ENCODE measurements at regions not wholly inside any gene's neighbourhood (a gene's known extent, or its start where the extent isn't known, plus 50 kb on each side); places are given as distances from the start of the nearest gene placed in this dataset.

DNA sequence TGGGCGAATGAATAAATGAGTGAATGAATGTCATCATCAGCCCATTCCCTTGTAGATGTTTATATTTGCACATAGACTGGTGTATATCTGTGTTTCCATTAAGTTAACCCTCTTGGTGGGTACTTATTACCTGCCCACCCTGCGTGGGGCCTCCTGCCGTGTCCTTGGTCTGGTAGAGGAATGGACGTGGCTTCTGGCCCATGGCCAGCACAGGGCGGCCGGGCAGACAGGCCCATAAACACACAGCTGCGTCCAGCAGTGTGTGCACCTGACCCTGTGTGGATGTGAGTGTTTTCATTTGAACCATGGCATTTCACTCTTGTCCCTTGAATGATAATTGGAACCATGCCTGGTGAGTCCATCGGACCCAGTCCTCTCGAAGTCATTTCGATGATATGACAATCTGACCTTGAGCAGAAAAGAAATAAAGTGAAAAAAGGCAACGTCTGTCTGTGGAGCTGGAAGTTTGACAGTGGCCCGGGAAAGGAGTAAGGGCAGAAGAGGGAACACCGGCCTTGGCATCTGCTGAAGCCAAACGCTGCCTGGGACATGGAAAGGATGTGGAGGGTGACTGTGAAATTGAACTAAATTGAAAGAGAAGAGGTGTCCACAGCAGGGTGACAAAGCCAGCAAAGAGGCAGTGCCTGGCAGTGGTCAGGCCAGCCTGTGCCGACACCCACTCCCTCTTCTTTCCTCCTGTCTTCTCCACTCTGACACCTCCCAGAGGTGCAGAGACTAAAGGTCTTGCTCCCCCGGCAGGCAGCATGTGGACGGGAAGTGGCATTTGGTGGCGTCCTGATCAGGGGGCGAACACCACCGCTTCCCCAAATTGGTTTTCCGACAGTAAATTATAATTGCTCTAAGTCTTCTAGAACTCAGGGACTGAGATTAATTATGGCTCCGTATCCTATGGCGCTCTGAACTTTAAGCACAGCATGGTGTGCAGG, 199.0 kb upstream of the ZMIZ1 start:
- no peaks in the 10 kb centered on the region for H3K4me1 Mint-ChIP-seq
- H3K4me3 Mint-ChIP-seq = no peak overlapping the region
- no peaks in the 10 kb centered on the region for H3K9me3 Mint-ChIP-seq
- no peak for DNase-seq
- H3K27me3 Mint-ChIP-seq = no peaks in the 10 kb centered on the region
- no peaks in the 10 kb centered on the region for H3K36me3 Mint-ChIP-seq
- no peak overlapping the region for H3K27ac Mint-ChIP-seq

DNA sequence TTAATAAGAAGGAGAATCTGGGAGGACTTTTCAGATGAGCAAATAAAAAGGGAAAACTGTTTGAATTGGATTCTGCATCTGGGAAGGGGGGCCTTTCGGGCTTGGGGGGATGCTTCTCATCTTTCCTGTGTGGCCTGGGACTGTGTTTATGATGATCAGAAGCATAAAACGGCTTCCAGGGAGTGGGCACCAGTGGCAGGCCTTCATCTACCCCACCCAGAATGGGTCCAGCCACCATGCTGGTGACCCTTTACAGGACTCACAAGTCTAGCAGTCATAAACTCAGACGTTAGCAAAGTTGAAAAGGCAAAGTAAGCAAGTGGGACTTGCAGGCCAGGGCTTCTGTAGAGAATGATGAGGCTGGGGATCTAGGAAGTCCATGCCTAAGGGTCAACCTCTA, 198.3 kb upstream of the ZMIZ1 start:
- no peaks in the 10 kb centered on the region for H3K4me1 Mint-ChIP-seq
- no peak for DNase-seq
- H3K9me3 Mint-ChIP-seq = no peaks in the 10 kb centered on the region
- H3K27ac Mint-ChIP-seq = no peak overlapping the region
- H3K4me3 Mint-ChIP-seq = no peak overlapping the region
- no peaks in the 10 kb centered on the region for H3K27me3 Mint-ChIP-seq
- H3K36me3 Mint-ChIP-seq = no peaks in the 10 kb centered on the region

GRCh38 chr10:78871796-78872195, 197.0 kb upstream of the ZMIZ1 start:
- DNase-seq = no peak
- H3K4me3 Mint-ChIP-seq = no peak overlapping the region
- peaks cover 5% of the 10 kb centered on the region for H3K27me3 Mint-ChIP-seq
- H3K9me3 Mint-ChIP-seq = no peaks in the 10 kb centered on the region
- no peak overlapping the region for H3K27ac Mint-ChIP-seq
- no peaks in the 10 kb centered on the region for H3K36me3 Mint-ChIP-seq
- no peaks in the 10 kb centered on the region for H3K4me1 Mint-ChIP-seq

DNA sequence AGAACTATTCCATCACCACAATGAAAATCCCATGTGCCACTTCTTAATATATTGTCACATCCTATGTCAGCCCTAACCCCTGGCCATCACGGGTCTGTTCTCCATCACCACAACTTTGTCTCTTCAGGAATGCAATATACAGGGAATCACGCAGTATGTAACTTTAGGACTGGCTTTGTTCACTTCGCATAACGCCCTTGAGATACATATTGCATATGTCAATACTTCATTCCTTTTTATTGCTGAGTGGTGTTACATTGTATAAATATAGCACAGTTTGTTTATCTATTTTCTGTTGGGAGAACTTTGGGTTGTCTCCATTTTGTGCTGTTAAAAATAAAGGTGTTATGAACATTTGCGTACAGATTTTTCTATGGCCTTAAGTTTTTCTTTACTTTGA, 195.4 kb upstream of the ZMIZ1 start:
- H3K4me3 Mint-ChIP-seq = no peak overlapping the region
- H3K27ac Mint-ChIP-seq = no peak overlapping the region
- H3K9me3 Mint-ChIP-seq = no peaks in the 10 kb centered on the region
- no peak for DNase-seq
- H3K27me3 Mint-ChIP-seq = peaks cover 7% of the 10 kb centered on the region
- no peaks in the 10 kb centered on the region for H3K4me1 Mint-ChIP-seq
- no peaks in the 10 kb centered on the region for H3K36me3 Mint-ChIP-seq

DNA sequence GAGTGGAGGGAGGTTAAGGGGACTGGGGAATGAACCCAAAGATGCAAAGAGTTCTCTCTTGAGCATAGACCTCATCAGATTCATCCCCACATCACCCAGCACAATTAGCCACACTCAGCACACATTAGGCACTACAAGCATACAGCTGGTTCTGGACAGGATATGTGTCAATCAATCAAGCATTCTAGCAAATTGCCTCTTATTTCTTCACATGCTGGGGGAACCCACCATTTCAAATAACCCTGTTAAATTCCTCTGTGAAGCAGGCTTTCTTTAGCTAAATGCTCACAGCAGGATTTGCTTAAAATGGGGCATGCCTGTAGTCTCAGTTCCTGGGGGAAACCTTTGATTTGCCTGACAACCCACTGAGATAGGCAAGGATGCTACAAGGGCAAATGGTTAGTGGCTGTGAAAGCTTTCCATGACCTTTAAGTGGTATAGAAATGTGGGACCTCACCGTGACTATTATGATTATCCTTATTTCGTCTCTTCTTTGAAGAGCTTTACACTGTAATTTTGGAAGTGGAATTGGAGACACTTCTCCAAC, 193.4 kb upstream of the ZMIZ1 start:
- Mint-ChIP-seq H3K4me1 (no peaks in the 10 kb centered on the region), H3K9me3 (peaks cover 7% of the 10 kb centered on the region), H3K4me3 (no peak overlapping the region), H3K36me3 (peaks cover under 1% of the 10 kb centered on the region), H3K27ac (no peak overlapping the region), H3K27me3 (peaks cover 12% of the 10 kb centered on the region)
- DNase-seq = no peak

DNA sequence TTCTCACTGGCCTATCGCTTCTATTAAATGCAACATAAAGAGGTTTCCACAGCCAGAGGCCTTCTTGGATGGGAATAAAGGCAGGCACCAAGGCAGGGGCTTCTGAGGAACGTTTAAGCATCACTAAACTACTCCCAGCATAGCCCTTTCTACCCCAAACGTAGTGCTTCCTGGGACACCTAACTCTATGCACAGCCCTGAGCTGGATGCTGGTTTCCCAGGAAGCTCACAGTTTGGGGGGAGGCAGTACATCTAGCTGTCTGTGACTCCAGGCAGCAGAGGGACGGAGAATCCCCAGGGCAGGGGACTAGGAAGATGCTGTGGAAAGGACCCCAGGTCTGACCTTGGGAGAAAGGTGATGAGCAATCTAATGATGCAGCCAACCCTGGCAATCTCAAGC, 192.8 kb upstream of the ZMIZ1 start:
- no peak for DNase-seq
- Mint-ChIP-seq H3K4me1 (no peaks in the 10 kb centered on the region), H3K4me3 (no peak overlapping the region), H3K9me3 (peaks cover 9% of the 10 kb centered on the region), H3K36me3 (peaks cover 3% of the 10 kb centered on the region), H3K27me3 (peaks cover 15% of the 10 kb centered on the region), H3K27ac (no peak overlapping the region)

- H3K4me1 Mint-ChIP-seq = no peaks in the 10 kb centered on the region
- H3K27me3 Mint-ChIP-seq = peaks cover 15% of the 10 kb centered on the region
- H3K9me3 Mint-ChIP-seq = peaks cover 9% of the 10 kb centered on the region
- no peak overlapping the region for H3K4me3 Mint-ChIP-seq
- DNase-seq = no peak
- peaks cover 3% of the 10 kb centered on the region for H3K36me3 Mint-ChIP-seq
- no peak overlapping the region for H3K27ac Mint-ChIP-seq
Observed at GRCh38 chr10:78876449-78876848, 192.3 kb upstream of the ZMIZ1 start.

- Mint-ChIP-seq H3K4me1 (no peaks in the 10 kb centered on the region), H3K4me3 (no peak overlapping the region), H3K27me3 (peaks cover 15% of the 10 kb centered on the region), H3K36me3 (peaks cover 3% of the 10 kb centered on the region), H3K9me3 (peaks cover 15% of the 10 kb centered on the region), H3K27ac (no peak overlapping the region)
- no peak for DNase-seq
Observed at GRCh38 chr10:78879621-78880020, 189.1 kb upstream of the ZMIZ1 start.

- H3K36me3 Mint-ChIP-seq = no peaks in the 10 kb centered on the region
- no peaks in the 10 kb centered on the region for H3K27me3 Mint-ChIP-seq
- DNase-seq = no peak
- H3K4me1 Mint-ChIP-seq = no peaks in the 10 kb centered on the region
- no peak overlapping the region for H3K4me3 Mint-ChIP-seq
- no peak overlapping the region for H3K27ac Mint-ChIP-seq
- peaks cover 21% of the 10 kb centered on the region for H3K9me3 Mint-ChIP-seq
Observed at GRCh38 chr10:78886129-78886528, 182.6 kb upstream of the ZMIZ1 start.

DNA sequence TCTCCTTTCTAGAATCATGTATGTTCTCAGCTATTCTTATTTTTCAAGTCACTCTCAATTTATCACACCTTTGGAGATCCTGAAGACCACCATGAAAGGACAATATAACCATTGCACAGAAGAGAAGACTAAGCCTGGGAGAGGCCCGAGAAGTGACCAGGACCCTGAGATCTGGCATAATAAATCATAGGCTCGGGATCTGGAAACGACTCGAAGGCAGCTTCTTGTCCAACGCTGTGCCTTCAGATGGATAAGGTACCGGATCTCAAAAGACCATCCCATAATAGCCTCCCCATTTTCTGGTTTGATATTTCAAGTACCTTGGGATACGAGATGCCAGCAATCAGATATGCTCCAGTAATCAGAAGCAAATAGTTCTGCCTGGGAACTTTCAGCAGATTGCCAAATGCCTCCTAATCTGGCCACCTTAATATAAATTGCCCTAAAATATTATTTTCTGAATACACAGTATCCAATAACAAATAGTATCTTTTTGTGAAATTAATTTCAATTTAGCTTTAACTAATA, 179.2 kb upstream of the ZMIZ1 start:
- Mint-ChIP-seq H3K4me1 (no peaks in the 10 kb centered on the region), H3K9me3 (peaks cover 16% of the 10 kb centered on the region), H3K4me3 (no peak overlapping the region), H3K27me3 (no peaks in the 10 kb centered on the region), H3K36me3 (no peaks in the 10 kb centered on the region), H3K27ac (no peak overlapping the region)
- no peak for DNase-seq

DNA sequence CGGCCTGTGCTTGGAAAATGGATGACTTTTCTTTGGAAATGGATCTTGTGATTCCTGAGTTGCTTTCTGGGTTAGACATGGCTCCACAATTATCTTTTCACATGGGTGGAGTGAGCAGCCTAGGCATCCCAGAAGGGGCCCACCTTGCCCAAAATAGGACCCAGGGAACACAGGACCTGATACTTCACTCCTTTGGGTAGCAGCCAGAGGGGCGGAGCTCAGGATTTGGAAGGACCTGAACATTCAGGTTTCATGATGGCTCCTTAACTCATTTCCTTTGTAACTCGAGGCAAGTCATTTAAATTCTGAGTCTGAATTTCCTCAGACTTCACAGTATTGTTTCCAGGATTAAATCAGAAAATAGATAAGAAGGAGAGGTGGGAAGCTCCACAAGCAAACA, 178.3 kb upstream of the ZMIZ1 start:
- Mint-ChIP-seq H3K4me1 (no peaks in the 10 kb centered on the region), H3K9me3 (peaks cover 10% of the 10 kb centered on the region), H3K36me3 (no peaks in the 10 kb centered on the region), H3K4me3 (no peak overlapping the region), H3K27ac (no peak overlapping the region), H3K27me3 (no peaks in the 10 kb centered on the region)
- no peak for DNase-seq

GRCh38 chr10:78891741-78892140, 177.0 kb upstream of the ZMIZ1 start:
- Mint-ChIP-seq H3K36me3 (no peaks in the 10 kb centered on the region), H3K9me3 (no peaks in the 10 kb centered on the region), H3K4me1 (no peaks in the 10 kb centered on the region), H3K27me3 (no peaks in the 10 kb centered on the region), H3K4me3 (no peak overlapping the region), H3K27ac (no peak overlapping the region)
- no peak for DNase-seq

DNA sequence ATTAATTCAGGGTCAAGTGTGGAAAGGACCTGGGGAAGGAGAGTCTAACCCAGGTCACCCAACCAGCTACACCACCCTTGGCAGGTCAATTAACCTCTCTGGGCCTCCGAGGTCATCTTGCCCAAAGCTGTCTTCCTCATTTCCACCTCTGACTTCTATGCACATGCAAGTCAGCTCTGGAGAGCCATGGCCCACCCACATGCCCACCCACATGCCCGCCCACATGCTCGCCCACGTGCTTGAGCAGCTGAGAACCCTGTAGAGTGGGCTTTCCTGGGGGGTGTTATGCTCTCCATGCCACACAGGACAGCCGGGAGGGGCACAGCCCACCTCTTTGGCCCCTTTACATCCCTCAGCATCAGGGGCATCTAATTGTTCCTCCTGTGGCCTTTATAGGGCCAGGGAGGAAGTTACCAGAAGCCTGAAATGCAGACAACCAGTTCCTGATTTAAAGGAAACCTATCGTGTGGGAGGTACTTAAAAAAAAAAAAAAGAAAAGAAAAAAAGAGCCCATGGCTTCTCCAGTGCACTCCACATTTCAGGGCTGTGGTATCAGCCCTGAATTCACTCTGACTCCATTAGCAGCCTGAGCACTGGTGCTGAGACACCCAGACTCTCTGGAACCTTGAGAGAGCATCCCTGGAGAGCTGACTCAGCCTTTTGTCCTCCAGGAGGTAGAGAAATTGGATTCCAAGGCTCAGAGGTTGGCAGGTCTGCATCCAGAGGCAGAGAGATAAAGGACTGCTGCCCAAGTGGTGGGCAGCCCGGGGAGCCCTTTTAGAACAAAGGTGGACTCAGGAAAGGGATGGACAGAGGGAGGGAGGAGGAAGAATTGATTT, 176.2 kb upstream of the ZMIZ1 start:
- H3K27ac Mint-ChIP-seq = no peak overlapping the region
- no peak for DNase-seq
- no peaks in the 10 kb centered on the region for H3K4me1 Mint-ChIP-seq
- no peaks in the 10 kb centered on the region for H3K9me3 Mint-ChIP-seq
- H3K27me3 Mint-ChIP-seq = no peaks in the 10 kb centered on the region
- H3K4me3 Mint-ChIP-seq = no peak overlapping the region
- no peaks in the 10 kb centered on the region for H3K36me3 Mint-ChIP-seq

DNA sequence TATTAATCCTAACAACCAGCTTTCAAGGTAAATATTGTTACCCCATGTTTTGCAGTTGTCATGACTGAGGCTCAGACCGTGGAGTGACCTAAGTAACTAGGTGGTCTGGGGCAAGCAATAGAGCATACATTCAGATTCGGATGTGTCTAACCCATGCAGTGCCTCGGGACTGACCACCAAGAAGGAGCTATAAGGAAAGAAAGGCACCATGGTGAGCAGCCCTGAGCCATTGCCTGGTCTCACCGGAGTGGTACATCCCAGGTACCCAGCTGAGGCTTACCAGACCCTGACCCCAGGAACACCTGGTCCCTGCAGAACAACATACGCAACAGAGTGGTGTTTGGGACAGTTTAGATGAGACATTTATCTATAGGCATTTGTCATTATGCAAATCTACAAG, 175.5 kb upstream of the ZMIZ1 start:
- Mint-ChIP-seq H3K36me3 (no peaks in the 10 kb centered on the region), H3K4me1 (no peaks in the 10 kb centered on the region), H3K27me3 (no peaks in the 10 kb centered on the region), H3K9me3 (no peaks in the 10 kb centered on the region), H3K27ac (no peak overlapping the region), H3K4me3 (no peak overlapping the region)
- DNase-seq = no peak

Measured in activated naive CD8-positive, alpha-beta T cell treated with anti-CD3 and anti-CD28 coated beads for 36 hours (primary cell).